Glutamatergic neuron (in vitro differentiated cells): ENCODE measurements at regions not wholly inside any gene's neighbourhood (a gene's known extent, or its start where the extent isn't known, plus 50 kb on each side); places are given as distances from the start of the nearest gene placed in this dataset.
A peak's percentile ranks its signal among the peaks of the same experiment; 100 is the strongest.

Experiments
- DNase-seq: peaks from one replicate; pipeline ENCODE4 v3.0.0; 2022
- H3K27ac Mint-ChIP-seq: one replicate; pipeline ENCODE4 v1.8.0; 2020; ENCODE audit warnings: mild to moderate bottlenecking, mixed read lengths, inconsistent platforms; ENCODE audit not compliant: unreplicated experiment
- H3K27me3 Mint-ChIP-seq: one replicate; pipeline ENCODE4 v1.8.0; 2020; ENCODE audit warnings: mild to moderate bottlenecking, moderate library complexity, mixed read lengths, inconsistent platforms; ENCODE audit not compliant: unreplicated experiment
- H3K36me3 Mint-ChIP-seq: one replicate; pipeline ENCODE4 v1.8.0; 2020; ENCODE audit warnings: mild to moderate bottlenecking, mixed read lengths, inconsistent platforms; ENCODE audit not compliant: unreplicated experiment
- H3K4me1 Mint-ChIP-seq: one replicate; pipeline ENCODE4 v1.8.0; 2020; ENCODE audit warnings: mild to moderate bottlenecking, low read depth, mixed read lengths, inconsistent platforms; ENCODE audit not compliant: unreplicated experiment
- H3K4me3 Mint-ChIP-seq: one replicate; pipeline ENCODE4 v1.8.0; 2020; ENCODE audit warnings: mild to moderate bottlenecking, mixed read lengths, inconsistent platforms; ENCODE audit not compliant: unreplicated experiment
- H3K9me3 Mint-ChIP-seq: one replicate; pipeline ENCODE4 v1.8.0; 2020; ENCODE audit warnings: mild to moderate bottlenecking, moderate library complexity, mixed read lengths, inconsistent platforms; ENCODE audit not compliant: unreplicated experiment
- CTCF ChIP-seq: fragments of 200-600 bp; sonication (generic); IDR thresholded peaks from one replicate; pipeline ENCODE4 v1.5.0; 2021; ENCODE audit not compliant: partially characterized antibody, unreplicated experiment

- Mint-ChIP-seq H3K27ac (no peak overlapping the region), H3K4me1 (peaks cover 9% of the 10 kb centered on the region), H3K27me3 (peaks cover 6% of the 10 kb centered on the region), H3K4me3 (no peak overlapping the region), H3K9me3 (peaks cover 15% of the 10 kb centered on the region), H3K36me3 (peaks cover 8% of the 10 kb centered on the region)
- no peak for DNase-seq
- no peak for TF ChIP-seq CTCF
Measured at GRCh38 chr5:91283326-91283725, 99.8 kb downstream of the ARRDC3 start.

- Mint-ChIP-seq H3K27me3 (peaks cover 6% of the 10 kb centered on the region), H3K27ac (no peak overlapping the region), H3K4me1 (peaks cover 9% of the 10 kb centered on the region), H3K9me3 (peaks cover 15% of the 10 kb centered on the region), H3K4me3 (no peak overlapping the region), H3K36me3 (peaks cover 8% of the 10 kb centered on the region)
- no peak for TF ChIP-seq CTCF
- DNase-seq = no peak
Measured at GRCh38 chr5:91282210-91282609, 100.9 kb downstream of the ARRDC3 start.

GRCh38 chr5:91281401-91281800 is 101.7 kb downstream of the ARRDC3 start:
- Mint-ChIP-seq H3K9me3 (peaks cover 15% of the 10 kb centered on the region), H3K36me3 (peaks cover 8% of the 10 kb centered on the region), H3K4me1 (peaks cover 9% of the 10 kb centered on the region), H3K27me3 (peaks cover 6% of the 10 kb centered on the region), H3K4me3 (peak overlapping the region; percentile 100), H3K27ac (no peak overlapping the region)
- no peak for TF ChIP-seq CTCF
- DNase-seq = no peak

- Mint-ChIP-seq H3K27ac (peak overlapping the region; percentile 98), H3K4me1 (peaks cover 9% of the 10 kb centered on the region), H3K36me3 (peaks cover 8% of the 10 kb centered on the region), H3K9me3 (peaks cover 15% of the 10 kb centered on the region), H3K4me3 (peak overlapping the region; percentile 100), H3K27me3 (peaks cover 6% of the 10 kb centered on the region)
- DNase-seq = peak; percentile 91
- no peak for TF ChIP-seq CTCF
Measured at GRCh38 chr5:91280362-91281269, 102.5 kb downstream of the ARRDC3 start.

GRCh38 chr5:91277840-91278239 is 105.3 kb downstream of the ARRDC3 start:
- TF ChIP-seq CTCF = no peak
- peaks cover 9% of the 10 kb centered on the region for H3K4me1 Mint-ChIP-seq
- no peak overlapping the region for H3K4me3 Mint-ChIP-seq
- no peak for DNase-seq
- no peak overlapping the region for H3K27ac Mint-ChIP-seq
- peaks cover 6% of the 10 kb centered on the region for H3K27me3 Mint-ChIP-seq
- no peaks in the 10 kb centered on the region for H3K36me3 Mint-ChIP-seq
- peaks cover 15% of the 10 kb centered on the region for H3K9me3 Mint-ChIP-seq
